Nephron (organoid): ENCODE measurements at regions not wholly inside any gene's neighbourhood (a gene's known extent, or its start where the extent isn't known, plus 50 kb on each side); places are given as distances from the start of the nearest gene placed in this dataset.

Source experiments
- H3K27ac Mint-ChIP-seq, 3 experiments: 2 replicates each; pipeline ENCODE4 v1.8.0; 2020; ENCODE audit warnings: mixed read lengths in 3 of 3, mild to moderate bottlenecking in 2 of 3, moderate library complexity in 1 of 3
- H3K27me3 Mint-ChIP-seq: 2 replicates; pipeline ENCODE4 v1.8.0; 2021; ENCODE audit warnings: low read depth, mild to moderate bottlenecking, moderate library complexity, mixed read lengths
- H3K36me3 Mint-ChIP-seq: 2 replicates; pipeline ENCODE4 v1.8.0; 2020; ENCODE audit warnings: low read depth, mixed read lengths
- H3K4me1 Mint-ChIP-seq: 2 replicates; pipeline ENCODE4 v1.8.0; 2020; ENCODE audit warnings: mixed read lengths
- H3K4me3 Mint-ChIP-seq, 3 experiments: 2 replicates each; pipeline ENCODE4 v1.8.0; 2020; ENCODE audit warnings: mild to moderate bottlenecking in 3 of 3, mixed read lengths in 3 of 3, moderate library complexity in 2 of 3
- H3K9me3 Mint-ChIP-seq: 2 replicates; pipeline ENCODE4 v1.8.0; 2020; ENCODE audit warnings: mixed read lengths
- CTCF ChIP-seq, 3 experiments: fragments of 200-600 bp; sonication (generic); IDR thresholded peaks; one replicate each; pipeline ENCODE4 v1.5.0; 2021; ENCODE audit warnings: antibody characterized with exemption in 3 of 3; ENCODE audit not compliant: unreplicated experiment in 3 of 3

GRCh38 chr17:72409405-72410002, 288.7 kb downstream of the SOX9 start:
- peak overlapping the region in 1 of 3 experiments; percentile 21 for H3K27ac Mint-ChIP-seq

GRCh38 chr17:72411124-72411563, 290.3 kb downstream of the SOX9 start:
- TF ChIP-seq CTCF (IDR thresholded peaks at IDR 0.05; ENCODE audit: unreplicated experiment in 3 of 3) = no peak
- H3K9me3 Mint-ChIP-seq = peaks cover 6% of the 10 kb centered on the region
- peak overlapping the region; percentile 23 to 87 (median 84) for H3K27ac Mint-ChIP-seq
- H3K27me3 Mint-ChIP-seq = peaks cover 21% of the 10 kb centered on the region
- H3K4me3 Mint-ChIP-seq = peak overlapping the region in 2 of 3 experiments; percentile 4 to 7
- H3K4me1 Mint-ChIP-seq = peaks cover 49% of the 10 kb centered on the region
- H3K36me3 Mint-ChIP-seq = no peaks in the 10 kb centered on the region

More at GRCh38 chr17:72409405-72410002, 288.7 kb downstream of the SOX9 start:
- no peak for TF ChIP-seq CTCF (IDR thresholded peaks at IDR 0.05; ENCODE audit: unreplicated experiment in 3 of 3)
- H3K4me1 Mint-ChIP-seq = peaks cover 60% of the 10 kb centered on the region
- H3K36me3 Mint-ChIP-seq = no peaks in the 10 kb centered on the region
- no peak overlapping the region for H3K4me3 Mint-ChIP-seq
- no peaks in the 10 kb centered on the region for H3K9me3 Mint-ChIP-seq
- H3K27me3 Mint-ChIP-seq = peaks cover 21% of the 10 kb centered on the region

GRCh38 chr17:72412650-72413076, 291.8 kb downstream of the SOX9 start:
- peaks cover 5% of the 10 kb centered on the region for H3K36me3 Mint-ChIP-seq
- peak overlapping the region; percentile 32 to 54 (median 42) for H3K27ac Mint-ChIP-seq
- H3K4me3 Mint-ChIP-seq = peak overlapping the region in 2 of 3 experiments; percentile 25 to 31
- peaks cover 13% of the 10 kb centered on the region for H3K9me3 Mint-ChIP-seq
- peaks cover 39% of the 10 kb centered on the region for H3K4me1 Mint-ChIP-seq
- peaks cover 15% of the 10 kb centered on the region for H3K27me3 Mint-ChIP-seq
- TF ChIP-seq CTCF (IDR thresholded peaks at IDR 0.05; ENCODE audit: unreplicated experiment in 3 of 3) = no peak

- Mint-ChIP-seq H3K27ac (peak overlapping the region in 2 of 3 experiments; percentile 32 to 42), H3K27me3 (peaks cover 16% of the 10 kb centered on the region), H3K36me3 (peaks cover 9% of the 10 kb centered on the region), H3K4me1 (peaks cover 32% of the 10 kb centered on the region), H3K4me3 (peak overlapping the region in 1 of 3 experiments; percentile 31), H3K9me3 (peaks cover 18% of the 10 kb centered on the region)
- no peak for TF ChIP-seq CTCF (IDR thresholded peaks at IDR 0.05; ENCODE audit: unreplicated experiment in 3 of 3)
Measured at GRCh38 chr17:72413077-72414031, 292.5 kb downstream of the SOX9 start.

GRCh38 chr17:72414032-72414396, 293.2 kb downstream of the SOX9 start:
- Mint-ChIP-seq H3K4me1 (peaks cover 28% of the 10 kb centered on the region), H3K36me3 (peaks cover 16% of the 10 kb centered on the region), H3K4me3 (no peak overlapping the region), H3K9me3 (peaks cover 24% of the 10 kb centered on the region), H3K27ac (no peak overlapping the region), H3K27me3 (peaks cover 17% of the 10 kb centered on the region)
- no peak for TF ChIP-seq CTCF (IDR thresholded peaks at IDR 0.05; ENCODE audit: unreplicated experiment in 3 of 3)
